ENCODE measurements at regions not wholly inside any gene's neighbourhood (a gene's known extent, or its start where the extent isn't known, plus 50 kb on each side); places are given as distances from the start of the nearest gene placed in this dataset.

GRCh38 chr13:75938811-75939560 lies 302.9 kb downstream of the LMO7 start:
- no peak for DNase-seq (ENCODE audit: low read depth)

DNA sequence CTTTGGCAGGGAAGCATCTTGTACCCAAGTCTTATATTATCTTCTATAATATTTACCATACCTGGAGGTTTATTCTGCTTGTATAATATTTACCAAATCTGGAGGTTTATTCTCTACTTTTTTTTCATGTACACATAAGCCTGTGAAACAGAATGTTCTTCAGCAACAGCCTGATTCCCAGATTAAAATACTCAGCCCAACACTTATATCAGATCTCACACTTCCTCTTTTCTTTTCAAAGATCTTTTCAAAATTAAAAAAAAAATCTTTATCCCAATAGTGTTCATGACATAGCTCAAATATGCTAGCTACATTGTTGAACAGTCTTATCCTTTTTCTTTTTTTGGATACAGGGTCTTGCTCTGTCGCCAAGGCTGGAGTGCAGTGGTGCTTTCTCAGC lies 300.7 kb downstream of the LMO7 start:
- no peak for DNase-seq (ENCODE audit: low read depth)

DNA sequence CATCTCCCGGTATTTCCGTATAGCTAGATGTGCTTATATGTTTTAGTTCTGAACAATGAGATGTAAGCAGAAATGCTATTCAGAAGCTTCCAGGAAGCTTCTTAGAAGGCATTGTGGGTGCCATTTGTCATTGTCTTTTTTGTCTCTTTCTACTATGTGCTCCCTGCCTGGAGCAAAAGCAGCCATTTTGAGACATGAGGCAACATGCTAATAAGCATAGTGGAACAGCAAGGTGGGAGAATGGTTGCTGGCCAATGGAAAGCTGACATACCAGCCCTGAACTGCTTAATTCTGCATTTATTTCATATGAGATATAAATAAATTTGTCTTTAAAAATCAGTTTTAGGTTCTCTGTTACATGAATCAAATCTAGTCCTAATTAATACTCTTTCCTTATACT lies 299.7 kb downstream of the LMO7 start:
- DNase-seq (ENCODE audit: low read depth): no peak

DNA sequence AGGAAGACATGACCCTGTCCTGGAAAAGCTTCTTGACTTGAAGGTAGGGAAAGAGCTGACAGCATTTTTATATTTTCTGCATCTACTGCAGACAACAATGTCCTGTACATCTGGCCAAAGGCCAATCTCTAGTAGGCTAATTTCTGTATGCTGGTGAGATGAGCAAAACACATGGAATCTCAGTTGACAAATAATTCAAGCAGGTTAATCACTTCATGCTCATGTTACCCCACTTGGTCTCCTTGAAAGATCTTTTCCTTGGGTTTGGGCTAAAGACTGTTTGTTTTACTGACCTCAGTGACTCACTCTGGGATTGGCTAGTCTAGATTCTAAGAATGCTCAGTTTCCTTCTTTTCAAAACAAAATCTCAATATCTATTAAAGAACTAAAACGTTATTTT lies 298.8 kb downstream of the LMO7 start:
- no peak for DNase-seq (ENCODE audit: low read depth)

GRCh38 chr13:75932636-75933035 lies 296.5 kb downstream of the LMO7 start:
- DNase-seq (ENCODE audit: low read depth): no peak

DNA sequence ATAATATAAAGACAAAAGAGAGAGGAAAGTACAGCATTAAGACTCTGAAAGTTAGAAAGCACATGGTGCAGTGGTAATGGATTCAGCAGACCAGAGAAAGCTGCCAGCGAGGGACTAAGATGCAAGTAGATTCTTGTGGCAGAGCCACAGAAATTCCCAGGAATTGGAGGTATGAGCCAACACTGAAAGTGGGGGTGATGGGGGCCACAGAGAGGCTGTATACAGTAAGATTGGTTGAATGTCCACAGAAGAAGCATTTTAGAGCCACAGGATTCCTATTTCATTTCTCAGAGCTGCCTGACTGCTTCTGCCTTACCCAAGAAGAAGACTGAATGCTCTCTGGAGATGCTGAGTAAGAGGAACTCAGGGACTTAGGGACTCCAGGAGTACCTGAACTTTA lies 295.0 kb downstream of the LMO7 start:
- DNase-seq (ENCODE audit: low read depth): no peak

- no peak for DNase-seq (ENCODE audit: low read depth)
These were observed 292.9 kb downstream of the LMO7 start for GRCh38 chr13:75929076-75929475.

DNA sequence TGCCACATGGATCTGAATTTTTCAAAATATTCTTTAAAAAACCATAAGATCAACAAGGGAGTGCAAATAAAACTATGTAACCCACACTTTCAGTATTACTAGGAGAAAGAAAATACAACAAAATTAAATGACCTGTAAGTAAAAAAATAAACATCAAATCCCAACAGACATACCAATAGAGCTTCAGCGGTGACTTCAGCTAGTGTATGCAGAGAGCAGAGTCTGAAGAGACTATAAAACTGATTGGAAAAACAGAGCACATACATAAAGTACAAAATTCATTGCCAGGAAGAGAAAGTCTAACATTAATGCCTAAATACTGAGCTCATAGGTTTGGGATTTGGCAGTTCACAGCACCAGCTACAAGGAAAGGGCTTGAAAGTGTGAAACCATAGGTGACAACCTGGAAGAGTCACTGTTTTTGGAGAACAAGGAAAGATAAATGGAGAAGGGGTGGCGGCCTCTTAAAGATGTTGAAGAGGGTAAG lies 291.1 kb downstream of the LMO7 start:
- DNase-seq (ENCODE audit: low read depth): no peak

- no peak for DNase-seq (ENCODE audit: low read depth)
These were observed 284.4 kb downstream of the LMO7 start for GRCh38 chr13:75920536-75920935.

DNA sequence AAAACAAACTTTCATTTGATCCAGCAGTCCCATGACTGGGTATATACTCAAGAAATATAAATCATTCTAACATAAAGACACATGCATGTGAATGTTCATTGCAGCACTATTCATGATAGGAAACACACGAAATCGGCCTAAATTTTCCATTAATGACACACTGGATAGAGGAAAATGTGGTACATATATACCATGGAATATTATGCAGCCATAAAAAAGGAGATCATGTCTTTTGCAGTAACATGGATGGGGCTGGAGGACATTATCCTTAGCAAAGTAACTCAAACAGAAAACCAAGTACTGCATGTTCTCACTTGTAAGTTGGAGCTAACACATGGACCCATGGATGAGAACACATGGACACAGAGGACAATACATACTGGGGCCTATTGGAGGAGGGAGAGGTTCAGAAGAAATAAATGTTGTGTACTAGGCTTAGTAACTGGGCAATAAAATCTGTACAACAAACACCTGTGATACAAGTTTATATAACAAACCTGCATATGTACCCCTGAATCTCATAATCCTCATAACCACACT lies 283.6 kb downstream of the LMO7 start:
- no peak for DNase-seq (ENCODE audit: low read depth)

DNA sequence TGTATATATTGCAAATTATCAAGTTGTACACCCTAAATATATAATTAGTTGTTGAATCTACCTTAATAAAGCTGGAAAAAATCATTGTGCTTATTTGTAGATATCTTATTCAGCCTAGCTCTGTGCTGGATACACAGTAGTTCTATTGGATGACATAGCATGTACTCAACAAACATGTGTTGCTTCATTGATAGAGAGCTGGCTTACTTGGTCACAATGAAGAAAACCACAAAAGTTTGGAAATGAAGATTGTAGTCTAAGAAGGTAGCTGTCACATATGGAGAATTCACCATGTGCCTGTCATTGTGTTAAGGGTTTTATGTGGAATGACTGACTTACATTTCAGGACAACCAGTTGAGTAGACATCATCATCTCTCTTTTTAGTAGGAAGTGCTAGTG lies 278.9 kb downstream of the LMO7 start:
- no peak for DNase-seq (ENCODE audit: low read depth)

GRCh38 chr13:75913925-75914324 lies 277.8 kb downstream of the LMO7 start:
- DNase-seq (ENCODE audit: low read depth): no peak

GRCh38 chr13:75910591-75910990 lies 274.5 kb downstream of the LMO7 start:
- DNase-seq (ENCODE audit: low read depth): no peak
